ENCODE measurements at regions not wholly inside any gene's neighbourhood (a gene's known extent, or its start where the extent isn't known, plus 50 kb on each side); places are given as distances from the start of the nearest gene placed in this dataset.

GRCh38 chr18:6606411-6607085 is 123.0 kb upstream of the ARHGAP28 start:
- Histone ChIP-seq H3K9ac (ENCODE audit: low read length) (no peak overlapping the region), H3K27me3 (ENCODE audit: low read length) (no peaks in the 10 kb centered on the region), H3K4me2 (ENCODE audit: low read depth, low read length, poor library complexity, severe bottlenecking) (no peak overlapping the region), H3F3A (ENCODE audit: insufficient read depth) (no peaks in the 10 kb centered on the region), H4K20me1 (ENCODE audit: low read depth, low read length) (no peaks in the 10 kb centered on the region), H3K27ac (ENCODE audit: low read depth, low read length) (no peak overlapping the region), H3K36me3 (ENCODE audit: low read length) (no peaks in the 10 kb centered on the region), H3K9me2 (replicated peaks; ENCODE audit: insufficient read depth, low read length) (no peaks in the 10 kb centered on the region), H3K79me2 (ENCODE audit: insufficient read depth, low read length) (no peaks in the 10 kb centered on the region), H3K4me3 (ENCODE audit: insufficient read depth, low read length, poor library complexity, severe bottlenecking) (no peak overlapping the region), H2AFZ (ENCODE audit: low read depth, low read length, severe bottlenecking) (no peak overlapping the region), H3K9me3 (ENCODE audit: insufficient read depth, low read length) (no peaks in the 10 kb centered on the region)
- no peak for TF ChIP-seq EZH2phosphoT487 (conservative IDR thresholded peaks at IDR 0.05; ENCODE audit: low read length)
- no peak for TF ChIP-seq CTCF (IDR thresholded peaks at IDR 0.05; ENCODE audit: insufficient read depth, low read length, poor library complexity, severe bottlenecking)

GRCh38 chr18:6607343-6607742 is 122.2 kb upstream of the ARHGAP28 start:
- H3K27ac ChIP-seq (ENCODE audit: low read depth, low read length) = no peak overlapping the region
- no peaks in the 10 kb centered on the region for H3K36me3 ChIP-seq (ENCODE audit: low read length)
- no peak overlapping the region for H2AFZ ChIP-seq (ENCODE audit: low read depth, low read length, severe bottlenecking)
- H3K9ac ChIP-seq (ENCODE audit: low read length) = no peak overlapping the region
- H3K27me3 ChIP-seq (ENCODE audit: low read length) = no peaks in the 10 kb centered on the region
- H3K9me3 ChIP-seq (ENCODE audit: insufficient read depth, low read length) = no peaks in the 10 kb centered on the region
- TF ChIP-seq EZH2phosphoT487 (conservative IDR thresholded peaks at IDR 0.05; ENCODE audit: low read length) = no peak
- TF ChIP-seq CTCF (IDR thresholded peaks at IDR 0.05; ENCODE audit: insufficient read depth, low read length, poor library complexity, severe bottlenecking) = no peak
- no peak overlapping the region for H3K4me2 ChIP-seq (ENCODE audit: low read depth, low read length, poor library complexity, severe bottlenecking)
- no peak overlapping the region for H3K4me3 ChIP-seq (ENCODE audit: insufficient read depth, low read length, poor library complexity, severe bottlenecking)
- H3K79me2 ChIP-seq (ENCODE audit: insufficient read depth, low read length) = no peaks in the 10 kb centered on the region
- H3F3A ChIP-seq (ENCODE audit: insufficient read depth) = no peaks in the 10 kb centered on the region
- H3K9me2 ChIP-seq (replicated peaks; ENCODE audit: insufficient read depth, low read length) = no peaks in the 10 kb centered on the region
- H4K20me1 ChIP-seq (ENCODE audit: low read depth, low read length) = no peaks in the 10 kb centered on the region

- Histone ChIP-seq H3F3A (ENCODE audit: insufficient read depth) (no peaks in the 10 kb centered on the region), H3K79me2 (ENCODE audit: insufficient read depth, low read length) (no peaks in the 10 kb centered on the region), H3K9me2 (replicated peaks; ENCODE audit: insufficient read depth, low read length) (no peaks in the 10 kb centered on the region), H3K4me2 (ENCODE audit: low read depth, low read length, poor library complexity, severe bottlenecking) (no peak overlapping the region), H4K20me1 (ENCODE audit: low read depth, low read length) (no peaks in the 10 kb centered on the region), H3K27ac (ENCODE audit: low read depth, low read length) (no peak overlapping the region), H3K9me3 (ENCODE audit: insufficient read depth, low read length) (no peaks in the 10 kb centered on the region), H3K9ac (ENCODE audit: low read length) (no peak overlapping the region), H3K4me3 (ENCODE audit: insufficient read depth, low read length, poor library complexity, severe bottlenecking) (no peak overlapping the region), H2AFZ (ENCODE audit: low read depth, low read length, severe bottlenecking) (no peak overlapping the region), H3K36me3 (ENCODE audit: low read length) (no peaks in the 10 kb centered on the region), H3K27me3 (ENCODE audit: low read length) (no peaks in the 10 kb centered on the region)
- TF ChIP-seq CTCF (IDR thresholded peaks at IDR 0.05; ENCODE audit: insufficient read depth, low read length, poor library complexity, severe bottlenecking) (no peak), EZH2phosphoT487 (conservative IDR thresholded peaks at IDR 0.05; ENCODE audit: low read length) (no peak)
Observed at GRCh38 chr18:6609666-6610264, 119.8 kb upstream of the ARHGAP28 start.

Measured in SU-DHL-6 (cell line).